GM03348 (cell line): ENCODE measurements at regions not wholly inside any gene's neighbourhood (a gene's known extent, or its start where the extent isn't known, plus 50 kb on each side); places are given as distances from the start of the nearest gene placed in this dataset.
"Not testable (repeated sequence)": the region's sequence is repeated elsewhere in the genome, so short reads cannot be mapped to it uniquely, and the experiment has no call there.

Source experiments
- DNase-seq: peaks from one replicate; pipeline ENCODE4 v3.0.0; 2012; ENCODE audit warnings: low spot score

- no peak for DNase-seq
Measured at GRCh38 chr3:83251490-83251889, 1490.0 kb upstream of the GBE1 start.

- no peak for DNase-seq
Measured at GRCh38 chr3:83250613-83251012, 1489.2 kb upstream of the GBE1 start.

DNA sequence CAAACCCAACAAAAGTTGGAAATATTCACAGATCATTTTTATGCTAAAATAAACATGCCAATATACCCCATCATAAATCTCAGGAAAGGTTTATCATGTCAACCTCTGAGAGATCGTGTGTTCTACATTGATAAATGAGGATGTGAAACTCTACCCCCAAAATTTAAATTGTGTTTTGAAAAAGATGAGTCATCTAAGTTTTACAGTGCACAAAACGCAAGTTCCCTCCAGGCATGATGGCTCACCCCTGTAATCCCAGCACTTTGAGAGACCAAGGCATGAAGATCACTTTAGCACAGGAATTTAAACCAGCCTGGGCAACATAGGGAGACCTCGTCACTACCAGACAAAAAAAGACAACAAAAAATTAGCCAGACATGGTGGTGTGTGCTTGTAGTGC lies 1487.0 kb upstream of the GBE1 start:
- no peak for DNase-seq

GRCh38 chr3:83235180-83235814 lies 1473.9 kb upstream of the GBE1 start:
- DNase-seq = no peak

DNA sequence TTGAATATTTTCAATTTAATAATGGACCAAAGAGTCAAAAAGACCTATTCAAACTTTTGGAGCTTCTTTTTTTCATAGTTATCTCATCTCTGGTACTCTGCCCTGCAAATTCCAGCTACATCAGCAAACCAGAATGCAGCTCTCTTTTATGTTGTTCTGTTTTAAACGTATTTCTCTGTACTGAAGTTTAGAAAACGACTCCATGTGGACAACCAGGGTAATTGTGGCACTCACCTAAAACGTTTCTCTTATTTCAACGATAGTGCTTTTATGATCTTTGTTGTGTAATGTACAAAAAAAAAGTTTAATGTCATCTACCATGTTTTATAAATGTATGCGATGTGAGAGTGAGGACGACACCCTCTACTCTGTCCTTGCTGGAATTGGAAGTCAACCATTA lies 1472.3 kb upstream of the GBE1 start:
- DNase-seq = no peak

- no peak for DNase-seq
Measured at GRCh38 chr3:83230841-83231240, 1469.4 kb upstream of the GBE1 start.

DNA sequence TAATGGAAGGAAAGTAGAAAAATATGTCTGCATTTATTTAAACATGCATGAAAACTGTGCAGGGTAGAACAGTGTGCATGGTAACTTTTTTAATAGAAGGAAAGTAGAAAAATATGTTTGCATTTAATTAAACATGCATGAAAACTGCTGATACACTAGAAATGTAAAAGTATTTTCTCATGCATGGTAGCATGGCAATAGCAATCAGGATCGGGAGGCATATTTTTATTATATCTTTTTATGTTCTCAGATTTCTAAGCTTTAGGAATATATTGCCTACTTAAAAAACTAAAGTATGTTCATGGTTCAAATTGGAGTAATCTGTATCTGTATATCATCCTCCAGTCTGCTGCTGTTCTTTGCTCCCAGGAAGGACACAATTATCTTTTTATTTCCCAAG lies 1468.9 kb upstream of the GBE1 start:
- DNase-seq = no peak

DNA sequence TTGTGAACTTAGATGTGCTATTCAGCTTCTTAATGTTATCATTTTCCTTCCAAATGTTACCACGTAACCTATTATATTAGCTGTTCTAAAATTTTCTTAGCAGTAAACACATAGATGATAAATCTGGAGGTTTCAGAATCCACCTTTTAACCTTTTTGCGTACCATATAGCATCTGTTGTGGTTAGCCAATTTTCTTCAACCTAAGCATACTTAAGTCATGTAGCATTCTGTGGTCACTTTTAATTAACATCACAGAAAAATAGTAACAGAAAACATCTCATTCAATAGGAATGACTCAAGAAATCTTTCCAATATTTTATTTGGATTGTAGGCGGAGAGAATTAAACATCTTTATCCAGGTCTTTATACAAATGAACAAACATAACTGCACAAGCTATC lies 1465.3 kb upstream of the GBE1 start:
- DNase-seq = no peak

DNA sequence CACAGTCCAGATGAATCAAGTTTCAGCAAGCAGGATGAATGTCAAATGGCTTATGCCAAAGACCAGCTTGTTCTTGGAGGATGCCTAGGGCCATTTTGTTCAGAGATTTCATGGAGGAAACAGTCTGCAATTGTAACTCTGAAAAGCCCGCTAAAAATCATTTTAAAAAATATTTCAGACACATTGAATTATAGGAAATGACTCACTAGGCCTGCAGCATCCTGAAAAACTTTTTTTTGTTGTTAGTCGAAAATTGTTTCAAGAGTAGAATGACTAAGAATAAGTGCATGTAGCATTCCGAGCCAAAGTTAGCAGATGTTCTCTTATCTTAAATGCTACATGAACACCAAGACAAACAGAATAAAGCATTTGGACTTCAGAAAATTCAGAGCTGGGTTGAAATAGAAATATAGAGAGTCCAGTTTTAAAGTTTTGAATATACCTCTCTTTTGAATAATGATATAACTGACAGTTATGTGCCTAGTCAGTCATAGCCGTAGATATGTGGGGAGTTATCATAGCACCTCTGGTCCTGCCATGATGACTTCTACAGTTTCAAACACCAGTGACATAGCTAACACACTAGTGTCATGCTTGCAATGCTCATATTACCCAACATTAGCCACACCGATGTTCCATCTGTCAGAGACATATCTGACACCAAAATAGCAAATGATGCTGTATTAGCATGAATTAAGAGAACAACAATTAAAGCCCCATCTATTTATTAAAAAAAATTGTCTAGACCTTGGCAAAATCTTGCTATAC lies 1462.8 kb upstream of the GBE1 start:
- no peak for DNase-seq

DNA sequence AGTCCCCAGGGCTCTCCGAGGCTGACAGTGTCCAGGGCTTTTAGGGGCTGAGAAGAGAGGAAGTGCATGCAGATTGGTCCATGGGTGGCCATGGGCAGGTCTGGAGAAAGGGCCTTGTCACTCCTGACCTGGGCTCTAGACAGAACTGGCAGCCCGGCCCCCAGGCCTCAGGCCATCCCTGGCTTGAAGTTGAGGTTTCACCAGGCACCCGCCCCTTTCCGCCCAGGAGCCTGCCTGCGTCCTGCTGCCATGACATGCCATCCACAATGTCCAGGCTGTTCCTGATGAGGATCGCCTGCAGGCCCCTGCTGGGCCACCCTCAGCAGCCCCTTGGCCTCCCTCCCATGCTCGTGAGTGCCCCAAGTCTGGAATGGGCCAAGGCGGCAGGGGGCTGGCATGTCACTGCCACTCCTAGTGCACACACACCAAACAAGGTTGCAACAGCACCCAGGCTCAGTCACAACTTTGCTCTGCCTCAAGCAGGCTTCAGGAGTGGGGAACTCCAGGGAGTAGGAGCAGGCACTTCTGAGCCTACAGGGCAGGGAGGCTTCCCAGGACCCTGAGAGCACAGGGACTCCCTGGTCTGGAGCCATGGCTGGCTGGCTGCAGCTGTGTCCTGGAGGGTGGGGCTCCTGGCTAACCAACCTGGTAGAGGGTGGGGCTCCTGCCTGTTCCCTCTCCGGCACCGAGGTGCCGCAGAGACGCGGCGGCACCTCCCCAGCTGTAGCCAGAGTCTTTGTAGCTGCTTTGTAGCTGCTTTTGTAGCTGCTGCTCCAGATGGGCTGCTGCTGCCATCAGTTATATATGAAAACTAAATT lies 1457.1 kb upstream of the GBE1 start:
- peak; percentile 0 for DNase-seq

DNA sequence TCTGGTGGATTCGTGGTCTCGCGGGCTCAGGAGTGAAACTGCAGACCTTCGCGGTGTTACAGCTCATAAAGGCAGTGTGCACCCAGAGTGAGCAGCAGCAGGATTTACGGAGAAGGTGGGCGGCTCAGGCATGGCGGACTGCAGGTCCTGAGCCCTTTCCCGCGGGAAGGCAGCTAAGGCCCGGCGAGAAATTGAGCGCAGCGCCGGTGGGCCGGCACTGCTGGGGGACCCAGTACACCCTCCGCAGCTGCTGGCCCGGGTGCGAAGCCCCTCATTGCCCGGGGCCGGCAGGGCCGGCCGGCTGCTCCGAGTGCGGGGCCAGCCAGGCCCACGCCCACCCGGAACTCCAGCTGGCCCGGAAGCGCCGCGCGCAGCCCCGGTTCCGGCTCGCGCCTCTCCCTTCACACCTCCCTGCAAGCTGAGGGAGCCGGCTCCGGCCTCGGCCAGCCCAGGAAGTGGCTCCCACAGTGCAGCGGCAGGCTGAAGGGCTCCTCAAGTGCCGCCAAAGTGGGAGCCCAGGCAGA lies 1456.2 kb upstream of the GBE1 start:
- not testable (repeated sequence) for DNase-seq

GRCh38 chr3:83216919-83217594 lies 1455.6 kb upstream of the GBE1 start:
- no peak for DNase-seq

DNA sequence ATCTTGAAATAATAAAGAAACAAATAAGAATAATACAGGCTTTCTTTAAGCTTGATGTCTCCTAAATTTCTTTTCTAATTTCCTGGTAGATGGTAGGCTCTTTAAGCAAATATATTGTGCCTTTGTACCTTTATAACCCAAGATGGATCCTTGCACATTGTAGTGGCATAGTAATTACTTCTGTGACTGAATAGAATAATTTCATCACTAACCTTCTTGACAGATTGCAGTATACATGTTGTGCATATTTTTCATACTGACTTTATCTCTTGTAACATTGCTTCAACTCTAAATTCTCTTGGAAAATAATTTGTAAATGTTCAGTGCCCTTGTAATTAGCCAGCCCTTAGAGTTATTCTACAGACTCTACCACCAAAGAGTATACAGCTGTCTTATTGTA lies 1433.8 kb upstream of the GBE1 start:
- no peak for DNase-seq

DNA sequence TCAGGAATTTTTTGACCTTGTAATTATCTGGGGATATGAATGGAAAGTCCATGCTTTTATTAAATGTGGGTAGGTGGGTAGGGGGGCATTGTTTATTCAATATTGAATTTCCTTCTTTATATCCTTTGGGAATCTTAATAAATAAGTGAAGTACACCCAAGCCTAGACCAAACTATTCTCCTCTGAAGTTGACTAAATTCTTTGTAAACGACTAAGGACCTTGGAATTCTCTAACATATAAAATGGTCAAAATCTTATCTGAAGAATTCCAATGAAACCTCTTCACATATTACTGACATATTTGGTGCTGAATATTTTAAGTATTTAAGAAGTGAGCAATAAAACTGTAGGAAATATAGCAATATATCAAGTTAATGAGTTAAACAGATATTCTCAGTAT lies 1432.1 kb upstream of the GBE1 start:
- DNase-seq = no peak

DNA sequence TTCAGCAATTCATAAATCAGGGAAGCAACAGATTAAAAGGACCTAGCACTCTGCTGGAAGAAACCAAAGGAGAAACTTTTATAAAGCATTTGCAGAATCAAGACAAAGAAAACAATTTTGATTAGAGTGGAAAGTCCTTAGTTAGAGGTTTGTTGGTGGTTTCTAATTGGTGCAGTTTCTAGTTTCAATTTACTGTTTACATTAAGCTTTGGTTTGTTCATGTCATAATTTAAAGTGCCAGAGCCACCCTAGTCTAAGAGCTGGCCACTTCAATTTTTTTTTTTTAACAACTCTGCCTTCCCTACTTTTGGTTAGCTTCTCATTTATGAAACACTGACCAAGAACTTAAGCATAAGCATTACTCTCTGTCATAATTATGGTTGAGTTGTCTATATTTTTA lies 1428.2 kb upstream of the GBE1 start:
- DNase-seq = no peak

DNA sequence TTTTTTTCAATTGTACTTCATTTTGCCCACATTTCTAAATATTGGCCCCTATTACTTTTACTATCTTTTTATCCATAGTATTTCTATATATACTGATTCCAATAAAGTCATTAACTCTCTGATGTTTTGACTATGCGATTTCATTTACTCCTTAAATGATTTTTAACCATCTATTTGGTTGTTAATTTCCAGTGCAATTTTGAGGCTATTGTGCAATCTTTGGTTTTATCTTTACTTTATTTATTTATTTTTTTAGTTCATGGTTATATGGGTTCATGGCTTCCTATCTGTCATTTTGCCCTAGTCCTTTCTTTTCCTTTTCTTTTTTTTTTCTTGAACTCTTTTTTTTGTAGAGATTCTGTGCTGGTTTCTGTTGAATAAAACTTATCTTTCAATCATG lies 1408.0 kb upstream of the GBE1 start:
- no peak for DNase-seq

DNA sequence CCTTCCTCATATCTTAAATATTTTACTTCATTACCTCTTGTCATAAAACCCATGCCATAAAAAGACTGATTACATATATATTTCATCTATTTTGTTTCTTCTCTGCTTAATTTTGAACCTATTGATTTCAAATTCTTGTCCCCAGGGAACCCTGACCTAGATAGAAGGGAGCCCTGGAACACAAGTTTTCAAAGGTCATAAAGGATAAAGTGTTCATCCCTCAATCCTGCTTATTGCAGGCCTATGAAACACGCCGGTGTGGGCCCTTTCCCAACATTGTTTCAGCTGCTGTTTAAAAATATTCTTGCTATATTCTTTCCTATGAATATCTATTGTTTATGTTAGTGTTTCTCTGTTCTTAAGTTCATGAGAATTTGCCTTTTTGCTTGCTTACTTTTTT lies 1389.5 kb upstream of the GBE1 start:
- DNase-seq = no peak

DNA sequence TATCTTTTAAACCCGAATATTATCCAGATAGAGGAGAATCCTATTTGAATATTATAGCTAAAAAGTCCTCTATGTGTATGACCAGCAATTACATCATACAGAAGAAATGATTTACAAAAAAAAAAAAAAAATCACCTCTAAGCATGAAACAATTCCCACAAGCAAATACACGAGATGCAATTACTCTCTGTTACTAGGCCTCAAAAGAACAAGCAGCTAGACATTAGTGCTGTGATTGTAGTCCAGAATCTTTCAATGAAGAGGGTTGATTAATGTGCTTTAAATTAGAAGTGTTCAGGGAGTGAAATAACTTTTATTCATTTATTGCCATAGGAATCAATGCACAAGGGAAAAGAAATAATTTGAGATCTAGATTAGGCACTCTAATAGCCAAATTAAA lies 1379.5 kb upstream of the GBE1 start:
- DNase-seq = no peak

GRCh38 chr3:83131236-83131635 lies 1369.8 kb upstream of the GBE1 start:
- DNase-seq = no peak

GRCh38 chr3:83122774-83123350 lies 1361.4 kb upstream of the GBE1 start:
- DNase-seq = no peak

DNA sequence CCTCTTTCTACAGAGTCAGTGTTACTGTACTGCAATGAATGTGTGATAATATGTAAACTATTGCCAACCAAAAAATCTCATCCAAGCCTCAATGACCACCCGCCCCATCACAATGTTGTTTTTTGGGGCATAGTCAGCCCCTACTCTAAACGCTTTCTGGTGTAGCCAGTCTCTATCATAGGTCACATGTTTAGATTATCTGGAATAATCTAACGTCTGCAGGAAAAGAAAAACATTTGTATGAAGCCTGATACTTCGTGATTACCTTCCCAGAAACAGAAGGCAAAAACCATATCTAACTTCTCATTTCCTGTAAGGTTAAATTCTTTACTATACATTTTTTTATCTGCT lies 1331.8 kb upstream of the GBE1 start:
- DNase-seq = no peak
